ENCODE measurements at regions not wholly inside any gene's neighbourhood (a gene's known extent, or its start where the extent isn't known, plus 50 kb on each side); places are given as distances from the start of the nearest gene placed in this dataset.

GRCh38 chr15:93321881-93322282 is 232.9 kb upstream of the RGMA start:
- H3K4me2 ChIP-seq (ENCODE audit: low read depth, low read length, poor library complexity, severe bottlenecking): no peak overlapping the region
- H3K79me2 ChIP-seq (ENCODE audit: low read length): no peaks in the 10 kb centered on the region
- no peak for DNase-seq

GRCh38 chr15:93319121-93319814 is 230.3 kb upstream of the RGMA start:
- H2AFZ ChIP-seq (ENCODE audit: low read length): no peak overlapping the region
- no peaks in the 10 kb centered on the region for H3K9me3 ChIP-seq (ENCODE audit: low read length)
- H3K36me3 ChIP-seq (ENCODE audit: insufficient read depth, low read length): no peaks in the 10 kb centered on the region
- no peak overlapping the region for H3K27ac ChIP-seq (ENCODE audit: low read length)
- no peak overlapping the region for H3K4me3 ChIP-seq (ENCODE audit: low read length)
- DNase-seq: no peak
- no peaks in the 10 kb centered on the region for H3K79me2 ChIP-seq (ENCODE audit: low read length)
- no peak overlapping the region for H3K4me2 ChIP-seq (ENCODE audit: low read depth, low read length, poor library complexity, severe bottlenecking)
- H3K9me2 ChIP-seq (replicated peaks; ENCODE audit: insufficient read depth, low read length): no peaks in the 10 kb centered on the region
- no peak overlapping the region for H3K9ac ChIP-seq (ENCODE audit: low read length)
- no peaks in the 10 kb centered on the region for H3K27me3 ChIP-seq (ENCODE audit: low read length)
- no peaks in the 10 kb centered on the region for H3K4me1 ChIP-seq (ENCODE audit: low read length)
- no peaks in the 10 kb centered on the region for H4K20me1 ChIP-seq (ENCODE audit: insufficient read depth, low read depth, low read length)

More at GRCh38 chr15:93321881-93322282, 232.9 kb upstream of the RGMA start:
- Histone ChIP-seq H3K27ac (ENCODE audit: low read length) (no peak overlapping the region), H2AFZ (ENCODE audit: low read length) (no peak overlapping the region), H3K9ac (ENCODE audit: low read length) (no peak overlapping the region), H3K9me3 (ENCODE audit: low read length) (no peaks in the 10 kb centered on the region), H4K20me1 (ENCODE audit: insufficient read depth, low read depth, low read length) (no peaks in the 10 kb centered on the region), H3K4me3 (ENCODE audit: low read length) (no peak overlapping the region), H3K36me3 (ENCODE audit: insufficient read depth, low read length) (no peaks in the 10 kb centered on the region), H3K9me2 (replicated peaks; ENCODE audit: insufficient read depth, low read length) (no peaks in the 10 kb centered on the region), H3K4me1 (ENCODE audit: low read length) (no peaks in the 10 kb centered on the region), H3K27me3 (ENCODE audit: low read length) (no peaks in the 10 kb centered on the region)

GRCh38 chr15:93317772-93318171 is 228.8 kb upstream of the RGMA start:
- Histone ChIP-seq H3K9me2 (replicated peaks; ENCODE audit: insufficient read depth, low read length) (no peaks in the 10 kb centered on the region), H3K36me3 (ENCODE audit: insufficient read depth, low read length) (no peaks in the 10 kb centered on the region), H2AFZ (ENCODE audit: low read length) (no peak overlapping the region), H3K4me3 (ENCODE audit: low read length) (no peak overlapping the region), H3K9ac (ENCODE audit: low read length) (no peak overlapping the region), H3K79me2 (ENCODE audit: low read length) (no peaks in the 10 kb centered on the region), H3K4me2 (ENCODE audit: low read depth, low read length, poor library complexity, severe bottlenecking) (no peak overlapping the region), H3K4me1 (ENCODE audit: low read length) (no peaks in the 10 kb centered on the region), H3K27ac (ENCODE audit: low read length) (no peak overlapping the region), H3K9me3 (ENCODE audit: low read length) (no peaks in the 10 kb centered on the region), H4K20me1 (ENCODE audit: insufficient read depth, low read depth, low read length) (no peaks in the 10 kb centered on the region), H3K27me3 (ENCODE audit: low read length) (no peaks in the 10 kb centered on the region)
- no peak for DNase-seq

GRCh38 chr15:93314245-93314644 is 225.2 kb upstream of the RGMA start:
- no peak overlapping the region for H3K4me3 ChIP-seq (ENCODE audit: low read length)
- no peaks in the 10 kb centered on the region for H3K9me2 ChIP-seq (replicated peaks; ENCODE audit: insufficient read depth, low read length)
- H3K79me2 ChIP-seq (ENCODE audit: low read length): no peaks in the 10 kb centered on the region
- H3K27ac ChIP-seq (ENCODE audit: low read length): no peak overlapping the region
- H3K27me3 ChIP-seq (ENCODE audit: low read length): no peaks in the 10 kb centered on the region
- H4K20me1 ChIP-seq (ENCODE audit: insufficient read depth, low read depth, low read length): no peaks in the 10 kb centered on the region
- DNase-seq: no peak
- no peaks in the 10 kb centered on the region for H3K36me3 ChIP-seq (ENCODE audit: insufficient read depth, low read length)
- H3K9me3 ChIP-seq (ENCODE audit: low read length): no peaks in the 10 kb centered on the region
- no peak overlapping the region for H3K4me2 ChIP-seq (ENCODE audit: low read depth, low read length, poor library complexity, severe bottlenecking)
- no peak overlapping the region for H3K9ac ChIP-seq (ENCODE audit: low read length)
- no peaks in the 10 kb centered on the region for H3K4me1 ChIP-seq (ENCODE audit: low read length)
- no peak overlapping the region for H2AFZ ChIP-seq (ENCODE audit: low read length)

- H3K9me2 ChIP-seq (replicated peaks; ENCODE audit: insufficient read depth, low read length): no peaks in the 10 kb centered on the region
- no peak overlapping the region for H3K27ac ChIP-seq (ENCODE audit: low read length)
- no peak overlapping the region for H2AFZ ChIP-seq (ENCODE audit: low read length)
- no peaks in the 10 kb centered on the region for H3K36me3 ChIP-seq (ENCODE audit: insufficient read depth, low read length)
- no peaks in the 10 kb centered on the region for H3K9me3 ChIP-seq (ENCODE audit: low read length)
- no peaks in the 10 kb centered on the region for H4K20me1 ChIP-seq (ENCODE audit: insufficient read depth, low read depth, low read length)
- DNase-seq: no peak
- H3K4me3 ChIP-seq (ENCODE audit: low read length): no peak overlapping the region
- H3K4me1 ChIP-seq (ENCODE audit: low read length): no peaks in the 10 kb centered on the region
- H3K9ac ChIP-seq (ENCODE audit: low read length): no peak overlapping the region
- no peaks in the 10 kb centered on the region for H3K79me2 ChIP-seq (ENCODE audit: low read length)
- H3K27me3 ChIP-seq (ENCODE audit: low read length): no peaks in the 10 kb centered on the region
- no peak overlapping the region for H3K4me2 ChIP-seq (ENCODE audit: low read depth, low read length, poor library complexity, severe bottlenecking)
Observed at GRCh38 chr15:93312891-93313486, 224.0 kb upstream of the RGMA start.

GRCh38 chr15:93311620-93312019 is 222.6 kb upstream of the RGMA start:
- no peaks in the 10 kb centered on the region for H3K9me3 ChIP-seq (ENCODE audit: low read length)
- no peaks in the 10 kb centered on the region for H3K36me3 ChIP-seq (ENCODE audit: insufficient read depth, low read length)
- no peak overlapping the region for H3K9ac ChIP-seq (ENCODE audit: low read length)
- H2AFZ ChIP-seq (ENCODE audit: low read length): no peak overlapping the region
- no peaks in the 10 kb centered on the region for H3K9me2 ChIP-seq (replicated peaks; ENCODE audit: insufficient read depth, low read length)
- H3K79me2 ChIP-seq (ENCODE audit: low read length): no peaks in the 10 kb centered on the region
- H3K4me2 ChIP-seq (ENCODE audit: low read depth, low read length, poor library complexity, severe bottlenecking): no peak overlapping the region
- H3K4me1 ChIP-seq (ENCODE audit: low read length): no peaks in the 10 kb centered on the region
- no peaks in the 10 kb centered on the region for H3K27me3 ChIP-seq (ENCODE audit: low read length)
- no peaks in the 10 kb centered on the region for H4K20me1 ChIP-seq (ENCODE audit: insufficient read depth, low read depth, low read length)
- H3K27ac ChIP-seq (ENCODE audit: low read length): no peak overlapping the region
- H3K4me3 ChIP-seq (ENCODE audit: low read length): no peak overlapping the region
- DNase-seq: no peak

- Histone ChIP-seq H3K27me3 (ENCODE audit: low read length) (no peaks in the 10 kb centered on the region), H3K4me2 (ENCODE audit: low read depth, low read length, poor library complexity, severe bottlenecking) (no peak overlapping the region), H3K79me2 (ENCODE audit: low read length) (no peaks in the 10 kb centered on the region), H3K9me2 (replicated peaks; ENCODE audit: insufficient read depth, low read length) (no peaks in the 10 kb centered on the region), H4K20me1 (ENCODE audit: insufficient read depth, low read depth, low read length) (no peaks in the 10 kb centered on the region), H3K4me1 (ENCODE audit: low read length) (no peaks in the 10 kb centered on the region), H3K36me3 (ENCODE audit: insufficient read depth, low read length) (no peaks in the 10 kb centered on the region), H3K9me3 (ENCODE audit: low read length) (no peaks in the 10 kb centered on the region), H3K9ac (ENCODE audit: low read length) (no peak overlapping the region), H3K4me3 (ENCODE audit: low read length) (no peak overlapping the region), H2AFZ (ENCODE audit: low read length) (no peak overlapping the region), H3K27ac (ENCODE audit: low read length) (no peak overlapping the region)
- no peak for DNase-seq
Observed at GRCh38 chr15:93308026-93308690, 219.1 kb upstream of the RGMA start.

GRCh38 chr15:93307513-93307912 is 218.5 kb upstream of the RGMA start:
- Histone ChIP-seq H3K9me2 (replicated peaks; ENCODE audit: insufficient read depth, low read length) (no peaks in the 10 kb centered on the region), H3K27ac (ENCODE audit: low read length) (no peak overlapping the region), H4K20me1 (ENCODE audit: insufficient read depth, low read depth, low read length) (no peaks in the 10 kb centered on the region), H2AFZ (ENCODE audit: low read length) (no peak overlapping the region), H3K36me3 (ENCODE audit: insufficient read depth, low read length) (no peaks in the 10 kb centered on the region), H3K9ac (ENCODE audit: low read length) (no peak overlapping the region), H3K4me1 (ENCODE audit: low read length) (no peaks in the 10 kb centered on the region), H3K9me3 (ENCODE audit: low read length) (no peaks in the 10 kb centered on the region), H3K4me2 (ENCODE audit: low read depth, low read length, poor library complexity, severe bottlenecking) (no peak overlapping the region), H3K79me2 (ENCODE audit: low read length) (no peaks in the 10 kb centered on the region), H3K4me3 (ENCODE audit: low read length) (no peak overlapping the region), H3K27me3 (ENCODE audit: low read length) (no peaks in the 10 kb centered on the region)
- no peak for DNase-seq

Measured in Karpas-422 (cell line).